MM.1S (cell line): ENCODE measurements at regions not wholly inside any gene's neighbourhood (a gene's known extent, or its start where the extent isn't known, plus 50 kb on each side); places are given as distances from the start of the nearest gene placed in this dataset.

Experiments
- DNase-seq: peaks from one replicate; pipeline ENCODE4 v3.0.0-alpha.2; 2015
- H2AFZ ChIP-seq: fragments of 300-600 bp; sonication (generic); 2 replicates; pipeline ENCODE4 v1.6.0; 2016; ENCODE audit warnings: antibody characterized with exemption, low read length
- H3F3A ChIP-seq: fragments of 300-600 bp; sonication (generic); 2 replicates; pipeline ENCODE4 v1.6.1; 2016; ENCODE audit warnings: mild to moderate bottlenecking, antibody characterized with exemption, low read length, moderate library complexity, mixed read lengths; ENCODE audit not compliant: insufficient read depth
- H3K27ac ChIP-seq: fragments of 300-600 bp; sonication (generic); 2 replicates; pipeline ENCODE4 v1.5.1; 2016; ENCODE audit warnings: mild to moderate bottlenecking, low read length
- H3K27me3 ChIP-seq: fragments of 300-600 bp; sonication (generic); replicated peaks from 2 replicates; pipeline ENCODE4 v1.6.0; 2016; ENCODE audit warnings: low read length; ENCODE audit not compliant: insufficient read depth
- H3K36me3 ChIP-seq: fragments of 300-600 bp; sonication (generic); replicated peaks from 2 replicates; pipeline ENCODE4 v1.6.1; 2016; ENCODE audit warnings: mild to moderate bottlenecking, low read length, mixed read lengths; ENCODE audit not compliant: insufficient read depth
- H3K4me1 ChIP-seq: fragments of 300-600 bp; sonication (generic); 2 replicates; pipeline ENCODE4 v1.6.1; 2016; ENCODE audit warnings: low read length, mixed read lengths
- H3K4me2 ChIP-seq: fragments of 300-600 bp; sonication (generic); 2 replicates; pipeline ENCODE4 v1.6.0; 2016; ENCODE audit warnings: low read depth, low read length
- H3K4me3 ChIP-seq: fragments of 300-600 bp; sonication (generic); 2 replicates; pipeline ENCODE4 v1.5.1; 2016; ENCODE audit warnings: low read length, mixed read lengths
- H3K79me2 ChIP-seq: fragments of 300-600 bp; sonication (generic); 2 replicates; pipeline ENCODE4 v1.6.1; 2016; ENCODE audit warnings: mixed run types, low read length, mixed read lengths
- H3K9ac ChIP-seq: fragments of 300-600 bp; sonication (generic); 2 replicates; pipeline ENCODE4 v1.6.1; 2016; ENCODE audit warnings: low read length, mixed read lengths
- H3K9me2 ChIP-seq: fragments of 300-600 bp; sonication (generic); replicated peaks from 2 replicates; pipeline ENCODE4 v1.6.1; 2016; ENCODE audit warnings: mild to moderate bottlenecking, low read length, mixed read lengths; ENCODE audit not compliant: insufficient read depth
- H3K9me3 ChIP-seq: fragments of 300-600 bp; sonication (generic); replicated peaks from 2 replicates; pipeline ENCODE4 v1.6.1; 2016; ENCODE audit warnings: mild to moderate bottlenecking, low read length, mixed read lengths; ENCODE audit not compliant: insufficient read depth
- H4K20me1 ChIP-seq: fragments of 300-600 bp; sonication (generic); 2 replicates; pipeline ENCODE4 v1.6.1; 2016; ENCODE audit warnings: mild to moderate bottlenecking, low read length, moderate library complexity, mixed read lengths; ENCODE audit not compliant: insufficient read depth
- CTCF ChIP-seq: fragments of 300-600 bp; sonication (generic); IDR thresholded peaks from 2 replicates; pipeline ENCODE4 v1.5.1; 2016; ENCODE audit warnings: antibody characterized with exemption, low read length, mixed read lengths
- EZH2 ChIP-seq: fragments of 300-600 bp; sonication (generic); optimal IDR thresholded peaks from 2 replicates; pipeline ENCODE3; 2017; ENCODE audit warnings: low read depth, mild to moderate bottlenecking, antibody characterized with exemption, low read length, mixed read lengths
- EZH2phosphoT487 ChIP-seq: fragments of 300-600 bp; sonication (generic); IDR thresholded peaks from 2 replicates; pipeline ENCODE4 v1.6.1; 2018; ENCODE audit warnings: antibody characterized with exemption, low read length

- peak; percentile 27 for DNase-seq
- Histone ChIP-seq H3K4me3 (peak overlapping the region; percentile 47), H3K9ac (no peak overlapping the region), H3K9me2 (no peaks in the 10 kb centered on the region), H3F3A (0 out of 2 replicates have a peak, but pooled peaks cover 5% of the 10 kb centered on the region), H3K4me1 (no peaks in the 10 kb centered on the region), H3K27me3 (no peaks in the 10 kb centered on the region), H3K4me2 (peak overlapping the region; percentile 66), H4K20me1 (no peaks in the 10 kb centered on the region), H3K79me2 (no peaks in the 10 kb centered on the region), H3K36me3 (no peaks in the 10 kb centered on the region), H3K9me3 (no peaks in the 10 kb centered on the region), H2AFZ (peak overlapping the region; percentile 65), H3K27ac (0 out of 2 replicates have a peak overlapping the region, but pooled peaks have one; percentile 13)
- TF ChIP-seq EZH2phosphoT487 (no peak), EZH2 (no peak), CTCF (no peak)
Observed at GRCh38 chr12:116672842-116673516, 64.9 kb downstream of the SPRING1 start.

GRCh38 chr12:116672010-116672409 lies 65.9 kb downstream of the SPRING1 start:
- Histone ChIP-seq H3K27me3 (no peaks in the 10 kb centered on the region), H4K20me1 (no peaks in the 10 kb centered on the region), H3K27ac (no peak overlapping the region), H3K9me3 (no peaks in the 10 kb centered on the region), H3K4me1 (no peaks in the 10 kb centered on the region), H3K36me3 (no peaks in the 10 kb centered on the region), H2AFZ (no peak overlapping the region), H3K4me2 (no peak overlapping the region), H3F3A (0 out of 2 replicates have a peak, but pooled peaks cover 5% of the 10 kb centered on the region), H3K4me3 (no peak overlapping the region), H3K9ac (no peak overlapping the region), H3K9me2 (no peaks in the 10 kb centered on the region), H3K79me2 (no peaks in the 10 kb centered on the region)
- no peak for TF ChIP-seq EZH2phosphoT487
- no peak for TF ChIP-seq CTCF
- no peak for TF ChIP-seq EZH2
- DNase-seq: no peak

GRCh38 chr12:116670859-116671258 lies 67.0 kb downstream of the SPRING1 start:
- no peaks in the 10 kb centered on the region for H3K9me2 ChIP-seq
- TF ChIP-seq CTCF (no peak), EZH2 (no peak), EZH2phosphoT487 (no peak)
- H4K20me1 ChIP-seq: no peaks in the 10 kb centered on the region
- no peak overlapping the region for H3K4me3 ChIP-seq
- H3K9me3 ChIP-seq: no peaks in the 10 kb centered on the region
- H3K4me1 ChIP-seq: no peaks in the 10 kb centered on the region
- no peak overlapping the region for H3K4me2 ChIP-seq
- H3K27ac ChIP-seq: no peak overlapping the region
- no peaks in the 10 kb centered on the region for H3K79me2 ChIP-seq
- 0 out of 2 replicates have a peak, but pooled peaks cover 5% of the 10 kb centered on the region for H3F3A ChIP-seq
- H3K36me3 ChIP-seq: no peaks in the 10 kb centered on the region
- no peak overlapping the region for H2AFZ ChIP-seq
- H3K27me3 ChIP-seq: no peaks in the 10 kb centered on the region
- DNase-seq: no peak
- H3K9ac ChIP-seq: no peak overlapping the region
